HEK293T (cell line): ENCODE measurements at regions not wholly inside any gene's neighbourhood (a gene's known extent, or its start where the extent isn't known, plus 50 kb on each side); places are given as distances from the start of the nearest gene placed in this dataset.

ENCODE experiments used
- BHLHE40 ChIP-seq: fragments of 450-650 bp; IDR thresholded peaks from 2 replicates; pipeline ENCODE4 v1.6.1; 2016; ENCODE audit warnings: mild to moderate bottlenecking, moderate library complexity, borderline replicate concordance
- HDGF ChIP-seq: fragments of 450-650 bp; IDR thresholded peaks from 2 replicates; pipeline ENCODE4 v1.6.1; 2017; ENCODE audit warnings: antibody characterized with exemption, borderline replicate concordance
- NFRKB ChIP-seq: fragments of 450-650 bp; IDR thresholded peaks from 2 replicates; pipeline ENCODE4 v1.6.1; 2016; ENCODE audit warnings: mild to moderate bottlenecking, moderate library complexity
- SUZ12 ChIP-seq: fragments of 450-650 bp; IDR thresholded peaks from 2 replicates; pipeline ENCODE4 v1.6.1; 2016; ENCODE audit warnings: mild to moderate bottlenecking
- TARDBP ChIP-seq: fragments of 450-650 bp; IDR thresholded peaks from 2 replicates; pipeline ENCODE4 v1.6.1; 2016

DNA sequence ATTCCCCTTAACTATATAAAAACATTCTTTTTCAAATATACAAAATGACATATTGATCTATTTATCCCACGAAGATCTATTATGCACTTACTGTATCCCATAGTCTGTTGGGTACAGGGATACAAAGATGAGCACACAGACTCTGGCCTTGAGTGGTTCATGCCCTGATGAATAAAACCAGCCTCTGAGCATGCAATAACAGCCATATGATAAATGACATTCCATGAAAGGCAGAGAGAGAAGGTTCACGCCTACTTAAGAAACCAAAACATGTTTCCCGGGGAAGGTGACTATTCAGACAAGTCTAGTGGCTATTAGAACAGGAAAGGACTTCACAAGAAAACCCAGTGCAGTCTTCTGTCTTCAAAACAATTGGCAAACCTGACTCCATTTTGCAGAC, 406.2 kb upstream of the BRINP1 start:
- no peak for TF ChIP-seq NFRKB
- TF ChIP-seq SUZ12 = no peak
- no peak for TF ChIP-seq BHLHE40
- no peak for TF ChIP-seq HDGF
- no peak for TF ChIP-seq TARDBP
